HT1080 (cell line): ENCODE measurements at regions not wholly inside any gene's neighbourhood (a gene's known extent, or its start where the extent isn't known, plus 50 kb on each side); places are given as distances from the start of the nearest gene placed in this dataset.
A peak's percentile ranks its signal among the peaks of the same experiment; 100 is the strongest.
"Not testable (repeated sequence)": the region's sequence is repeated elsewhere in the genome, so short reads cannot be mapped to it uniquely, and the experiment has no call there.

Experiments used
- DNase-seq: peaks from one replicate; pipeline ENCODE4 v3.0.0-alpha.2; 2015; ENCODE audit warnings: low read depth

DNA sequence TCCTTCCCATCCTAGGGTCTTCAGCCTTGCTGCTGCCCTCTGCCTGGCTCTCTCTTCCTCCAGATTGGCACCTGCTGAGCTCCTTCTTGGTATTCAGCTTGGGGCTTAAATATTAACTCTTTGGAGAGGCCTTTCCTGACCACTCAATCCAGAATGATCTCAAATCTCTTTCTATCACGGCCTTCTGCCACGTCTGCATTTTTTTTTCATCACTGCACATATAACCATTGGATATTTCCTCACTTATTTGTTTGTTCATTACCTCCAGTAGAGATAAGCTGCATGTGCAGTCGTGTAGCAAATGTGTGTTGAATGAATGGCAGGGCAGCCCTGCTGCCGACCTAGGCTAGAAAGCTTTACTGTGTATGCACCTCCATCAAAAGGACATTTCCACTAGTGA is 51.6 kb upstream of the MPP7 start:
- DNase-seq = no peak

- DNase-seq = no peak
These were observed 52.5 kb upstream of the MPP7 start for GRCh38 chr10:28355376-28355775.

GRCh38 chr10:28359334-28359733 is 56.5 kb upstream of the MPP7 start:
- no peak for DNase-seq

- no peak for DNase-seq
These were observed 57.3 kb upstream of the MPP7 start for GRCh38 chr10:28360175-28360574.

GRCh38 chr10:28363376-28363775 is 60.5 kb upstream of the MPP7 start:
- no peak for DNase-seq

GRCh38 chr10:28365840-28366239 is 63.0 kb upstream of the MPP7 start:
- DNase-seq = no peak

DNA sequence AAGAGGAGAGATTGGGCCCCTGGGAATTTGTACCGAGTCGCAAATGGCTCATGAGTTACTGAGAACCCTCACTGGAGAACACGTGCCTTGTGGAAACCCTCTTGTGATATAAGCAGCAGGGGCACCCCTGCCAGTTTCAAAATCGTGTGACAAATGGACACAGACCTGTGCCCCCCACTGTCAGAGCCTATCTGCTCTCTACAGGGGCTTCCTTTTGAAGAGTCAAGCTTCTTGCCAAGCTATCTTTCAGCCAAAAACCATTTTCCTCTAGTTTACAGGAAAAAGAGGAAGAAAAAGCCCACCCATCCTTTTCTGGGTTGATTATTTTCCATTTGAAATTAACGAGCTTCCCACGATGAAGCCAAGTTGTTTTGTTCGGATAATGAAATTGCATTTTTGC is 64.1 kb upstream of the MPP7 start:
- no peak for DNase-seq

GRCh38 chr10:28367413-28367812 is 64.5 kb upstream of the MPP7 start:
- no peak for DNase-seq

DNA sequence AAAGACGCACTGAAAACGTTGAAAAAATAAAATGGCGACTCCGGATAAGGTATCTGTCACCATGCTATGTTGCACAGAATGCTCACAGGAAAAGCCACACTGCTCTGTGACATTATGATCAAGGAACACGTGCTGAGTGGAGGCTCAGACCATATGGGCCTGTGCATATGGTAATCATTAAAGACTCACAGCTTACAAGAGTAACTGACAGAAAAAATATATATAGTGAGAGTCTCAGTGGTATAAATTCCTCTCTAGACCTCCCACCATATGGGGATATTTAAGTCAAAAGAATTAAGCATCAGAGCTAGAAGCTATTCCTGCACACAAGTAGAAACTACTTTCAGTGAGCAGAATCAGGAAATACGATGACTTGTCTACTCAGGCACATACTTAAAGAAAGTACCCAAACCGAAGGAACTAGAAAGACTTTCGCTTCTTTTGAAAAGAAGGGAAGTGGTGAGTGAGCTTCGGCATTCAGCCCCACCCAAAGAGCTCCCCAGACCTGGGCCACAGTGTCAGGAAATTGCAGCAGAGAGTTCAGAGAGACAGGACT is 65.1 kb upstream of the MPP7 start:
- DNase-seq = peak; percentile 30

DNA sequence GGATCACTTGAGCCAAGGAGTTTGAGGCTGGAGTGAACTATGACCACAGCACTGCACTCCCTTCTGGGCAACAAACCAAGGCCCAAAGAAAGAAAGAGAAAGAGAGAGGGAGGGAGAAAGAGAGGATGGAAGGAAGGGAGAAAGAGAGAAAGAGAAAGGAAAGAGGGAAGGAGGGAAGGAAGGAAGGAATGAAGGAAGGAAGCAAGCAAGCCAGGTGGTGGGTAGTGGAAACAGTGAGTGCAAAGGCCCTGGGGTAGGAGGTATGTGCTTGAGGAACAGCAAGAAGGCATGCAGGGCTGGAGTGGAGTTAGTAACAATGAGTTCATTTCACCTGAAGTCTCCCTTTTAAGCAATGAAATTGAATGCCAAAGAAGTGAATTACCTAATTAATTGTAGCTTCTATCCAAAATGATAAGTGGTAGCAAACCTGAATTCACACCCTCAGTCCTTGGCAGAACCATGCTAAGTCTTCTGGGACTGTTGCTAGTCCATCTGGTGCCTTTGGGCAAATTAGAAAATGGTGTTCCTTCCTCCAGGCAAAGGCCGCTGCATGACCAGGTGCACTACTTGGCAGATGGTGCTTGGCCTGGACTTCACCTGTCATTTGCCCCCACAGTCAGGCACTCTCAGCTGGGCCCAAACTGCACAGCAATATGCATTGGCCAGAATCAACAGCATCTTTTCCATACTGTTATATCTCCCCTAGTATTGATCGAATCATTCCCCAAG is 67.4 kb upstream of the MPP7 start:
- DNase-seq = no peak

DNA sequence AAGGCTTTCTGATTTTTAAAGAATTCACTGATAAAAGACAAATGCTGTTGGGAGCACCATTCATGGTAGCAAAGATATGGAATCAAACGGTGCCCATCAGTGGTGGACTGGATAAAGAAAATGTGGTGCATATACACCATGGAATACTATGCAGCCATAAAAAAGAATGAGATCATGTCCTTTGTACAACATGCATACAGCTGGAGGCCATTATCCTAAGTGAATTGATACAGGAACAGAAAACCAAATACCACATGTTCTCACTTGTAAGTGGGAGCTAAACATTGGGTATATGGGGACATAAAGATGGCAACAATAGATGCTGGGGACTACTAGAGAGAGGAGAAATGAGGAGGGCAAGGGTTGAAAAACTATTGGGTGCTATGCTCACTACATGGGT is 68.8 kb upstream of the MPP7 start:
- not testable (repeated sequence) for DNase-seq

DNA sequence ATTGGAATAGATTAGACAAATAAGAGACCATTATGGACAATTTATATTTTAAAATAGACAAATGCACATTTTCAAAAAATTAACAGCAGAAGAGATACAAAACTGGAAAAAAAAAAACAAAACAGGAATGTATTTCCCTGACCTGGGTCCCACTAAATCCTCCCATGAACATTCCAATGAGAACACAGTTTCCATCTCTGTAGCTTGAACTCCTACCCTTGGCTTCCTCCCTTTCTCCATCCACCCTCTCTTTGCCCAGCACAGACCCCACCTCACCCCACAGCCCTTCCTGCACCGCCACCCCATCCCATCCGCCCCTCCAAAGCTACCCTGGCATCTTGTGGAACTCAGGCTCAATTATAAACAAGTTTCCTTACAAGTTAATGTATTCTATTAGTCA is 71.2 kb upstream of the MPP7 start:
- no peak for DNase-seq

DNA sequence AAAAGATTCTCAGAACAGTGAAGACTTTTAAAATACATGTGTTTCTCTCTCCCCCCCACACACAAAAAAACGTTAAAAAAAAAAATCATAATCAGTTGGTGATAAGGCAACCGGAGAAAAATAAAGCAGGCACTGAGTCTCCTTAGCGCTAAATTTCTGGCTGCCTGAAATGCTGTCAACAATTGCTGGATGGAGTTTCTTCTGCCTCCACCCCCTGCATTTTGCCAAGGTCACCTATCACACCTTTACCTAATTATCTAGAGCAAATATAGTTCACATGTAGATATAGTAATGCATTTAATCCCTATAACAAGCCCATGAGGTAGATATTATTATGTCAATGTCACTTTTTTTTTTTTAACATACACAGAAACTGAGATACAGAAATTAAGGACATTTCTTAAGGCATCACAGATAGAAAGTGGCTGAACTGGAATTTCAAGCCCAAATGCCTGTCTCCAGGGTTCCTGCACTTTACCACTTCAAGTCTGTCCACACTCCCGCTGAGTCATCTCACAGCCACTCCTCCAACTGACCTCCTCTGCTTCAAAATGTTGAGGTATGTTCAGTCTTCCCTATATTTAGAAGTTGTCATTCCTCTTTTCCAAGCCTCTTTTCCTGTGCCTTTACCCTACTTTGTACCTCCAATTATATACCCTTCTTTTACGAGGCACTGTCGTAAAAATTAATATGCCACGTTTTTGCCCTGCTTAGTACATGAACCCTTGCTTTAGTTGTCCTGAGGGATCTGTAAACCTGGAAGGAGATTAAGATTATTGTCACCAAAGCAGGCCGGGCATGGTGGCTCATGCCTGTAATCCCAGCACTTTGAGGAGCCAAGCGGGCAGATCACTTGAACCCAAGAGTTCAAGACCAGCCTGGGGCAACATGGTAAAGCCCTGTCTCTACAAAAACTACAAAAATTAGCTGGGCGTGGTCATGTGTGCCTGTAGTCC is 72.8 kb upstream of the MPP7 start:
- peak; percentile 42 for DNase-seq

DNA sequence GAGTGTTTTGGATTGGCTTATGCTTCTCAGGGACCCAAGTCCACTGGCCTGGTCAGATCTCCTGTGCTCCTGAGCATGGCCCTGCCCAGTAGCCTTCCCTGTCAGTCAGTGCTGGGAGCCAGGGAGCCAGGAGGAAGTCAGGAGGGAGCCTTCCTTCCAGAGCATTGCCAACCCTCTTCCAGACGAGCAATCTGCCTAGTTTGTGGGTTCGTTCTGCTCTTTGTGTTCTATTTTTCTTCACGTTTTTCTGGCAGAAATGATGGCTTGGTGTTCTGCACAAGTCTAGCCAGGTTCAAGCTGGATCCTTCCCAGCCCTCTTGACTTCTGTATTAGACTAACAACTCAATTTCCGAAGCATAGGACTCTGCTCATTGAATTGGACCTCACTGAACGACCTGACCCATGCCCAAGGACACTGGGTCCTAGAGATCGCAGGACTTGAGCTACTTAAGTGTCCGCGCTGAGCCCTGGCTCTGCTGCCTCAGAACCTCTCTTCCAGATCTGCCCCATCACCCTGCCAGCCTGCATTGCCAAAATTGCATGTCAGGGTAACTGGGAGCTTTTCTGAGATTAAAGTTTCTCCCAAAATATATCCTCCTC is 76.2 kb upstream of the MPP7 start:
- no peak for DNase-seq

GRCh38 chr10:28381466-28381865 is 78.6 kb upstream of the MPP7 start:
- no peak for DNase-seq

GRCh38 chr10:28381903-28382347 is 79.1 kb upstream of the MPP7 start:
- peak; percentile 78 for DNase-seq

GRCh38 chr10:28382525-28383269 is 79.8 kb upstream of the MPP7 start:
- DNase-seq = no peak

- no peak for DNase-seq
These were observed 81.7 kb upstream of the MPP7 start for GRCh38 chr10:28384557-28384956.

DNA sequence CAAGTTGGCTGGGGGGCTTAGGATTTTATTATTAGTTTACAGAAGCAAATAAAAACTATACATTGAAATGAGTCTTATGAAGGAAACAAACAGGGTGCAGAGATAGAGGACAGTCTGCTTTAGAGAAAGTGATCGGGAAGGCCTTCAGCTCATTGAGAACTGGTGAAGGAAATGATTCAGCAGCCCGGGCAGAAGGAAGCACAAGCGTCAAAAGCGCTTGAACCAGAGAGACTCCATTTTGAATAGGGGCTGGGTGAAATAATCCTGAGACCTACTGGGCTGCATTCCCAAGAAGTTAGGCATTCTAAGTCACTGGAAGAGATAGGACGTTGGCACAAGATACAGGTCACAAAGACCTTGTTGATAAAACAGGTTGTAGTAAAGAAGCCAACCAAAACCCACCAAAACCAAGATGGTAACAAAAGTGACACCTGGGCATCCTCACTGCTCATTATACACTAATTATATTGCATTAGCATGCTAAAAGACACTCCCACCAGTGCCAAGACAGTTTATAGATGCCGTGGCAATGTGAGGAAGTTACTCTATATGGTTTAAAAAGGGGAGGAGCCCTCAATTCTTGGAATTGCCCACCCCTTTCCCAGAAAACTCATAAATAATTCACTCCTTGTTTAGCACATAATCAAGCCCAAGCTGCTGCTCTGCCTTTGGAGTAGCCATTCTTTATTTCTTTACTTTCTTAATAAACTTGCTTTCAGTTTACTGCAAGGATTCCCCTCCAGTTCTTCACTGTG is 83.1 kb upstream of the MPP7 start:
- DNase-seq = no peak

- no peak for DNase-seq
These were observed 83.6 kb upstream of the MPP7 start for GRCh38 chr10:28386503-28386868.
